HepG2 (cell line): ENCODE measurements at regions not wholly inside any gene's neighbourhood (a gene's known extent, or its start where the extent isn't known, plus 50 kb on each side); places are given as distances from the start of the nearest gene placed in this dataset.
A peak's percentile ranks its signal among the peaks of the same experiment; 100 is the strongest.

Experiments used
- ATAC-seq: fragments of 200-7000 bp; cut with Tn5 transposase; 3 replicates; pipeline ENCODE4 v1.9.1; 2020; ENCODE audit warnings: mild to moderate bottlenecking, moderate library complexity
- BruUV-seq: library from RNA; stranded (reverse); fragments of 400-500 nt; replicated peaks from 2 replicates; lab custom pipeline; 2021; lab: Mats Ljungman, UMichigan
- CTCF ChIA-PET: fragments of 300-600 bp; formaldehyde crosslinking; extraction: SDS; loops from one replicate; lab custom pipeline; 2021; ENCODE audit warnings: low total read pairs, inconsistent platforms, low intra/inter-chr PET ratio; lab: Yijun Ruan, JAX
- POLR2A ChIA-PET: fragments of 350-600 bp; sonication (Branson Sonifier 250); formaldehyde crosslinking; loops from one replicate; lab custom pipeline; 2020; ENCODE audit warnings: antibody characterized with exemption, inconsistent platforms; lab: Yijun Ruan, JAX
- DNase-seq: peaks from one replicate; pipeline ENCODE4 v3.0.0-alpha.2; 2015; ENCODE audit warnings: low spot score
- FAIRE-seq: peaks from 3 replicates; lab custom pipeline; 2011; peaks lifted over from hg19 to GRCh38; lab: Jason Lieb, UNC
- H2AFZ ChIP-seq: one replicate; pipeline ENCODE4 v1.6.1; 2011; ENCODE audit warnings: low read length, inconsistent platforms
- H3K27ac ChIP-seq: fragments of 300-600 bp; 3 replicates; pipeline ENCODE4 v1.8.0; 2011; ENCODE audit warnings: mixed run types, mild to moderate bottlenecking, mixed read lengths, low read length, inconsistent platforms; ENCODE audit not compliant: insufficient read depth; ENCODE audit errors: extremely low read length
- H3K27me3 ChIP-seq, 2 experiments: fragments of 200-600 bp in 1 of 2; 2 replicates in 1 of 2; 3 replicates in 1 of 2; pipeline versions ENCODE4 v1.6.0 to v1.8.0; 2011; ENCODE audit warnings: low read length in 2 of 2, mild to moderate bottlenecking in 2 of 2, moderate library complexity in 2 of 2, inconsistent platforms in 1 of 2; ENCODE audit not compliant: insufficient read depth in 2 of 2, control insufficient read depth in 1 of 2
- H3K36me3 ChIP-seq, 2 experiments: fragments of 200-600 bp in 1 of 2; replicated peaks in 1 of 2; 2 replicates in 1 of 2; 3 replicates in 1 of 2; pipeline versions ENCODE4 v1.5.1 to v1.8.0; 2011; ENCODE audit warnings: low read length in 2 of 2, inconsistent platforms in 1 of 2; ENCODE audit not compliant: insufficient read depth in 2 of 2, control insufficient read depth in 1 of 2
- H3K4me1 ChIP-seq: 2 replicates; pipeline ENCODE4 v1.5.1; 2012; ENCODE audit warnings: low read length, inconsistent platforms; ENCODE audit not compliant: insufficient read depth
- H3K4me2 ChIP-seq: 2 replicates; pipeline ENCODE4 v1.6.0; 2011; ENCODE audit warnings: low read depth, low read length, inconsistent platforms
- H3K4me3 ChIP-seq, 3 experiments: fragments of 200-600 bp in 1 of 3; sonication (generic), shearing (Covaris generic) in 1 of 3; replicated peaks in 1 of 3; 2 replicates each; pipeline ENCODE4 v1.5.1; 2011 to 2016; ENCODE audit warnings: low read length in 3 of 3, inconsistent platforms in 2 of 3, low read depth in 2 of 3, mild to moderate bottlenecking in 2 of 3, control low read depth in 1 of 3, mixed read lengths in 1 of 3; ENCODE audit not compliant: insufficient read depth in 1 of 3
- H3K79me2 ChIP-seq: one replicate; pipeline ENCODE4 v1.6.1; 2011; ENCODE audit warnings: low read length, inconsistent platforms; ENCODE audit not compliant: insufficient read depth
- H3K9ac ChIP-seq: 2 replicates; pipeline ENCODE4 v1.6.0; 2011; ENCODE audit warnings: mild to moderate bottlenecking, low read depth, low read length, inconsistent platforms; ENCODE audit not compliant: insufficient read depth
- H3K9me3 ChIP-seq: 2 replicates; pipeline ENCODE4 v1.5.1; 2012; ENCODE audit warnings: mild to moderate bottlenecking, low read length
- H4K20me1 ChIP-seq: 2 replicates; pipeline ENCODE4 v1.6.0; 2011; ENCODE audit warnings: inconsistent platforms, mild to moderate bottlenecking, low read length, moderate library complexity; ENCODE audit not compliant: insufficient read depth
- FOSL1 ChIP-seq: sonication (generic); formaldehyde crosslinking; IDR thresholded peaks from 2 replicates; pipeline ENCODE4 v1.9.0; 2021; ENCODE audit warnings: missing genetic modification reagents, borderline replicate concordance
- FOXM1 ChIP-seq: sonication (generic); formaldehyde crosslinking; IDR thresholded peaks from 2 replicates; pipeline ENCODE4 v1.5.0; 2020; ENCODE audit warnings: missing genetic modification reagents
- ISL2 ChIP-seq: sonication (generic); formaldehyde crosslinking; IDR thresholded peaks from 2 replicates; pipeline ENCODE4 v1.5.0; 2020; ENCODE audit warnings: missing genetic modification reagents
- NR3C1 ChIP-seq: sonication (generic); formaldehyde crosslinking; IDR thresholded peaks from 2 replicates; pipeline ENCODE4 v1.4.0; 2020; ENCODE audit warnings: missing genetic modification reagents
- TCF7 ChIP-seq: sonication (generic); IDR thresholded peaks from 2 replicates; pipeline ENCODE4 v1.6.1; 2016; ENCODE audit warnings: antibody characterized with exemption, low read depth
- ZBTB20 ChIP-seq: sonication (generic); formaldehyde crosslinking; IDR thresholded peaks from 2 replicates; pipeline ENCODE4 v1.8.1; 2023; ENCODE audit warnings: missing genetic modification reagents, low read depth, mild to moderate bottlenecking, borderline replicate concordance
- ZBTB3 ChIP-seq: sonication (generic); formaldehyde crosslinking; IDR thresholded peaks from 2 replicates; pipeline ENCODE4 v1.4.0; 2020; ENCODE audit warnings: low read depth, mild to moderate bottlenecking, moderate library complexity, missing genetic modification reagents, borderline replicate concordance
- WGBS: methylation state at CpG from one replicate; pipeline ENCODE4 v1.1.6; 2017; ENCODE audit warnings: low lambda C conversion rate; 5-methylcytosine and 5-hydroxymethylcytosine counted together
- in situ Hi-C: cut with HindIII; loops from 2 replicates; pipeline ENCODE4 v1.10.0; 2017; ENCODE audit warnings: low pct_unique_long_range_greater_than_20kb; ENCODE audit not compliant: extremely low pct_ligation_motif_present
- intact Hi-C: fragments of 100-400 bp; cut with micrococcal nuclease; formaldehyde crosslinking; loops from one replicate; pipeline ENCODE4 v1.10.0; 2022; ENCODE audit not compliant: unreplicated experiment
- TF ChIP-seq, protein P1 (sequence below): IDR thresholded peaks from 2 replicates; pipeline ENCODE4 v1.6.1; 2016; ENCODE audit warnings: low read depth, missing genetic modification reagents, missing compliant biosample characterization
- TF ChIP-seq, protein P2 (sequence below): sonication (generic); formaldehyde crosslinking; IDR thresholded peaks from one replicate; pipeline ENCODE4 v1.5.1; 2020; ENCODE audit warnings: mild to moderate bottlenecking, missing genetic modification reagents; ENCODE audit errors: not compliant biosample characterization

DNA sequence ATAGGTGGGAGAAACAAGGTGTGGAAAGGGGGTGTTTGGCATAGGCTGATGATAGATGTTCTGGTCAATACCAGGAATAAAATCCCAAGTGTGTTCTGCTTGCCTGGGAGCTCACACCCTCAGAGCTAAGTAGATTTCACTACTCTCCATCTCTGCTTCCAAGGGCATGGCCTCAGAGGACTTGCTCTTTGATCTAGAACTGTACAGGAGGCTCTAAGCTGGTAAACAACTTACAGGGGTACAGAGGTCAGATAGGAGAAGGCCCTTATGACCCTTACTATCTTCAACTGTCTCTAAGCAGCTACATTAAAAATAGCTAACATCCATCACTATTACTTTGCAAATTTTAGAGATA is 221.5 kb upstream of the KLF14 start (continued):
- TF ChIP-seq, protein P1, sequence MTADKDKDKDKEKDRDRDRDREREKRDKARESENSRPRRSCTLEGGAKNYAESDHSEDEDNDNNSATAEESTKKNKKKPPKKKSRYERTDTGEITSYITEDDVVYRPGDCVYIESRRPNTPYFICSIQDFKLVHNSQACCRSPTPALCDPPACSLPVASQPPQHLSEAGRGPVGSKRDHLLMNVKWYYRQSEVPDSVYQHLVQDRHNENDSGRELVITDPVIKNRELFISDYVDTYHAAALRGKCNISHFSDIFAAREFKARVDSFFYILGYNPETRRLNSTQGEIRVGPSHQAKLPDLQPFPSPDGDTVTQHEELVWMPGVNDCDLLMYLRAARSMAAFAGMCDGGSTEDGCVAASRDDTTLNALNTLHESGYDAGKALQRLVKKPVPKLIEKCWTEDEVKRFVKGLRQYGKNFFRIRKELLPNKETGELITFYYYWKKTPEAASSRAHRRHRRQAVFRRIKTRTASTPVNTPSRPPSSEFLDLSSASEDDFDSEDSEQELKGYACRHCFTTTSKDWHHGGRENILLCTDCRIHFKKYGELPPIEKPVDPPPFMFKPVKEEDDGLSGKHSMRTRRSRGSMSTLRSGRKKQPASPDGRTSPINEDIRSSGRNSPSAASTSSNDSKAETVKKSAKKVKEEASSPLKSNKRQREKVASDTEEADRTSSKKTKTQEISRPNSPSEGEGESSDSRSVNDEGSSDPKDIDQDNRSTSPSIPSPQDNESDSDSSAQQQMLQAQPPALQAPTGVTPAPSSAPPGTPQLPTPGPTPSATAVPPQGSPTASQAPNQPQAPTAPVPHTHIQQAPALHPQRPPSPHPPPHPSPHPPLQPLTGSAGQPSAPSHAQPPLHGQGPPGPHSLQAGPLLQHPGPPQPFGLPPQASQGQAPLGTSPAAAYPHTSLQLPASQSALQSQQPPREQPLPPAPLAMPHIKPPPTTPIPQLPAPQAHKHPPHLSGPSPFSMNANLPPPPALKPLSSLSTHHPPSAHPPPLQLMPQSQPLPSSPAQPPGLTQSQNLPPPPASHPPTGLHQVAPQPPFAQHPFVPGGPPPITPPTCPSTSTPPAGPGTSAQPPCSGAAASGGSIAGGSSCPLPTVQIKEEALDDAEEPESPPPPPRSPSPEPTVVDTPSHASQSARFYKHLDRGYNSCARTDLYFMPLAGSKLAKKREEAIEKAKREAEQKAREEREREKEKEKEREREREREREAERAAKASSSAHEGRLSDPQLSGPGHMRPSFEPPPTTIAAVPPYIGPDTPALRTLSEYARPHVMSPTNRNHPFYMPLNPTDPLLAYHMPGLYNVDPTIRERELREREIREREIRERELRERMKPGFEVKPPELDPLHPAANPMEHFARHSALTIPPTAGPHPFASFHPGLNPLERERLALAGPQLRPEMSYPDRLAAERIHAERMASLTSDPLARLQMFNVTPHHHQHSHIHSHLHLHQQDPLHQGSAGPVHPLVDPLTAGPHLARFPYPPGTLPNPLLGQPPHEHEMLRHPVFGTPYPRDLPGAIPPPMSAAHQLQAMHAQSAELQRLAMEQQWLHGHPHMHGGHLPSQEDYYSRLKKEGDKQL (CRISPR knock-in tag): no peak
- TF ChIP-seq ISL2 (CRISPR knock-in tag) (peak; percentile 38), TCF7 (peak; percentile 41; the same call in 1 of the 2 replicates)

DNA sequence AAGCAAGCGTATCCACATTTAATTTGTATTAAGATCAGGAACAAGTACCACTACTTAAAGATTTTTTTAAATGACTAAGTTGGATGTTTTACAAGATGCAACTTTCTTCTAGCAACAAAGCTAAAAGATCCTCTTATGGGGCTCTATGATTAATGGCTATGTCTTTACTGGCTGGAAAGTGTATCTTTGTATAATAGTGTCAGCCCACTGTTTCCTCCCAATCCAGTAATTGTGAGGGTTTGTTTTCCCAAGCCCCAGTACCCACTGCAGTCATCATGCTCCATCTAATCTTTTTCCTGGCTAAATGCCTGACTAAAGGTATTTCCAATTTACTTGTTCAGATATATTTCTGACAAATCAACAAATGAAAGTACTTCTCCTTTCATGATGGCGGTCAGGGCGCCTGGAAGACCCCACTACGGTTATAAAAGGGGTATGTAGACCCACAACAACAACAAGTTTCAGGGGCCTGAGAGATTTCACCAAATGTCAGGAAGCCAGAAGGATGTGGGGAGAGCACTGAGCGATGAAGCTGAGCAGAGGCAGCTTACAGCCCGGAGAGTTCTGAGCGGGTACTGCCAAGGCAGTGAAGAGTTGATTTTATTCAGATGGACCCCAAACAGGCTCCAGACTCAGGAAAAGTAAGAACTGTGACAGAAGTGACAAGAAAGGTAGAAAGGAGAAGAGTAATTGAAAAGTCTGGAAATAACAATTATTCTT is 222.6 kb upstream of the KLF14 start:
- H3K9ac ChIP-seq: no peak overlapping the region
- BruUV-seq: no TSS peak
- FAIRE-seq: no peak
- peaks cover 25% of the 10 kb centered on the region for H3K4me1 ChIP-seq
- H2AFZ ChIP-seq: no peak overlapping the region
- 93% methylated on average over 7 of the region's 7 CpGs for whole genome bisulfite sequencing
- intact Hi-C loops (no loop called here), in situ Hi-C loops (no loop called here)
- no peak for ATAC-seq
- no peak overlapping the region for H3K4me2 ChIP-seq
- no peak overlapping the region for H3K27ac ChIP-seq
- no peaks in the 10 kb centered on the region for H3K9me3 ChIP-seq
- no peaks in the 10 kb centered on the region for H3K79me2 ChIP-seq
- H3K36me3 ChIP-seq: peaks cover 1 to 15% of the 10 kb centered on the region in 2 experiments
- POLR2A ChIA-PET: interaction anchor here (0.5 to 1.2 kb wide), 3 partner anchors 42 to 99 kb away, joined by 3 to 5 read pairs (median 4); no protein-coding TSS in a partner anchor
- H3K27me3 ChIP-seq: no peaks in the 10 kb centered on the region
- H4K20me1 ChIP-seq: no peaks in the 10 kb centered on the region
- no peak for DNase-seq
- H3K4me3 ChIP-seq: no peak overlapping the region
- CTCF ChIA-PET: no interaction called here
- no peak for TF ChIP-seq FOSL1 (CRISPR knock-in tag)
- TF ChIP-seq ZBTB20 (CRISPR knock-in tag): no peak
- no peak for TF ChIP-seq FOXM1 (CRISPR knock-in tag)
- TF ChIP-seq, protein P2, sequence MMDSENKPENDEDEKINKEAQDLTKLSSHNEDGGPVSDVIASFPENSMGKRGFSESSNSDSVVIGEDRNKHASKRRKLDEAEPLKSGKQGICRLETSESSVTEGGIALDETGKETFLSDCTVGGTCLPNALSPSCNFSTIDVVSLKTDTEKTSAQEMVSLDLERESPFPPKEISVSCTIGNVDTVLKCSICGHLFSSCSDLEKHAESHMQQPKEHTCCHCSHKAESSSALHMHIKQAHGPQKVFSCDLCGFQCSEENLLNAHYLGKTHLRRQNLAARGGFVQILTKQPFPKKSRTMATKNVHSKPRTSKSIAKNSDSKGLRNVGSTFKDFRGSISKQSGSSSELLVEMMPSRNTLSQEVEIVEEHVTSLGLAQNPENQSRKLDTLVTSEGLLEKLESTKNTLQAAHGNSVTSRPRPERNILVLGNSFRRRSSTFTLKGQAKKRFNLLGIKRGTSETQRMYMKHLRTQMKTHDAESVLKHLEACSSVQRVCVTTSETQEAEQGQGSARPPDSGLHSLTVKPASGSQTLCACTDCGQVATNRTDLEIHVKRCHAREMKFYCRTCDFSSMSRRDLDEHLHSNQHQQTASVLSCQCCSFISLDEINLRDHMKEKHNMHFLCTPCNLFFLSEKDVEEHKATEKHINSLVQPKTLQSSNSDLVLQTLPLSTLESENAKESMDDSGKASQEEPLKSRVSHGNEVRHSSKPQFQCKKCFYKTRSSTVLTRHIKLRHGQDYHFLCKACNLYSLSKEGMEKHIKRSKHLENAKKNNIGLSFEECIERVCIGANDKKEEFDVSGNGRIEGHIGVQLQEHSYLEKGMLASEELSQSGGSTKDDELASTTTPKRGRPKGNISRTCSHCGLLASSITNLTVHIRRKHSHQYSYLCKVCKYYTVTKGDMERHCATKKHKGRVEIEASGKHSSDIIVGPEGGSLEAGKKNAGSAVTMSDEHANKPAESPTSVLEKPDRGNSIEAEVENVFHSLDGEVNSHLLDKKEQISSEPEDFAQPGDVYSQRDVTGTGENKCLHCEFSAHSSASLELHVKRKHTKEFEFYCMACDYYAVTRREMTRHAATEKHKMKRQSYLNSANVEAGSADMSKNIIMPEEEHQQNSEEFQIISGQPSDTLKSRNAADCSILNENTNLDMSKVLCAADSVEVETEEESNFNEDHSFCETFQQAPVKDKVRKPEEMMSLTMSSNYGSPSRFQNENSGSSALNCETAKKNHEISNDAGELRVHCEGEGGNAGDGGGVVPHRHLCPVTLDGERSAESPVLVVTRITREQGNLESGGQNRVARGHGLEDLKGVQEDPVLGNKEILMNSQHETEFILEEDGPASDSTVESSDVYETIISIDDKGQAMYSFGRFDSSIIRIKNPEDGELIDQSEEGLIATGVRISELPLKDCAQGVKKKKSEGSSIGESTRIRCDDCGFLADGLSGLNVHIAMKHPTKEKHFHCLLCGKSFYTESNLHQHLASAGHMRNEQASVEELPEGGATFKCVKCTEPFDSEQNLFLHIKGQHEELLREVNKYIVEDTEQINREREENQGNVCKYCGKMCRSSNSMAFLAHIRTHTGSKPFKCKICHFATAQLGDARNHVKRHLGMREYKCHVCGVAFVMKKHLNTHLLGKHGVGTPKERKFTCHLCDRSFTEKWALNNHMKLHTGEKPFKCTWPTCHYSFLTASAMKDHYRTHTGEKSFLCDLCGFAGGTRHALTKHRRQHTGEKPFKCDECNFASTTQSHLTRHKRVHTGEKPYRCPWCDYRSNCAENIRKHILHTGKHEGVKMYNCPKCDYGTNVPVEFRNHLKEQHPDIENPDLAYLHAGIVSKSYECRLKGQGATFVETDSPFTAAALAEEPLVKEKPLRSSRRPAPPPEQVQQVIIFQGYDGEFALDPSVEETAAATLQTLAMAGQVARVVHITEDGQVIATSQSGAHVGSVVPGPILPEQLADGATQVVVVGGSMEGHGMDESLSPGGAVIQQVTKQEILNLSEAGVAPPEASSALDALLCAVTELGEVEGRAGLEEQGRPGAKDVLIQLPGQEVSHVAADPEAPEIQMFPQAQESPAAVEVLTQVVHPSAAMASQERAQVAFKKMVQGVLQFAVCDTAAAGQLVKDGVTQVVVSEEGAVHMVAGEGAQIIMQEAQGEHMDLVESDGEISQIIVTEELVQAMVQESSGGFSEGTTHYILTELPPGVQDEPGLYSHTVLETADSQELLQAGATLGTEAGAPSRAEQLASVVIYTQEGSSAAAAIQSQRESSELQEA (CRISPR knock-in tag): no peak
- TF ChIP-seq ZBTB3 (CRISPR knock-in tag): no peak
- TF ChIP-seq NR3C1 (CRISPR knock-in tag): no peak
